MM.1S (cell line): ENCODE measurements at regions not wholly inside any gene's neighbourhood (a gene's known extent, or its start where the extent isn't known, plus 50 kb on each side); places are given as distances from the start of the nearest gene placed in this dataset.

Source experiments
- DNase-seq: peaks from one replicate; pipeline ENCODE4 v3.0.0-alpha.2; 2015
- H2AFZ ChIP-seq: fragments of 300-600 bp; sonication (generic); 2 replicates; pipeline ENCODE4 v1.6.0; 2016; ENCODE audit warnings: antibody characterized with exemption, low read length
- H3F3A ChIP-seq: fragments of 300-600 bp; sonication (generic); 2 replicates; pipeline ENCODE4 v1.6.1; 2016; ENCODE audit warnings: mild to moderate bottlenecking, antibody characterized with exemption, low read length, moderate library complexity, mixed read lengths; ENCODE audit not compliant: insufficient read depth
- H3K27ac ChIP-seq: fragments of 300-600 bp; sonication (generic); 2 replicates; pipeline ENCODE4 v1.5.1; 2016; ENCODE audit warnings: mild to moderate bottlenecking, low read length
- H3K27me3 ChIP-seq: fragments of 300-600 bp; sonication (generic); replicated peaks from 2 replicates; pipeline ENCODE4 v1.6.0; 2016; ENCODE audit warnings: low read length; ENCODE audit not compliant: insufficient read depth
- H3K36me3 ChIP-seq: fragments of 300-600 bp; sonication (generic); replicated peaks from 2 replicates; pipeline ENCODE4 v1.6.1; 2016; ENCODE audit warnings: mild to moderate bottlenecking, low read length, mixed read lengths; ENCODE audit not compliant: insufficient read depth
- H3K4me1 ChIP-seq: fragments of 300-600 bp; sonication (generic); 2 replicates; pipeline ENCODE4 v1.6.1; 2016; ENCODE audit warnings: low read length, mixed read lengths
- H3K4me2 ChIP-seq: fragments of 300-600 bp; sonication (generic); 2 replicates; pipeline ENCODE4 v1.6.0; 2016; ENCODE audit warnings: low read depth, low read length
- H3K4me3 ChIP-seq: fragments of 300-600 bp; sonication (generic); 2 replicates; pipeline ENCODE4 v1.5.1; 2016; ENCODE audit warnings: low read length, mixed read lengths
- H3K79me2 ChIP-seq: fragments of 300-600 bp; sonication (generic); 2 replicates; pipeline ENCODE4 v1.6.1; 2016; ENCODE audit warnings: mixed run types, low read length, mixed read lengths
- H3K9ac ChIP-seq: fragments of 300-600 bp; sonication (generic); 2 replicates; pipeline ENCODE4 v1.6.1; 2016; ENCODE audit warnings: low read length, mixed read lengths
- H3K9me2 ChIP-seq: fragments of 300-600 bp; sonication (generic); replicated peaks from 2 replicates; pipeline ENCODE4 v1.6.1; 2016; ENCODE audit warnings: mild to moderate bottlenecking, low read length, mixed read lengths; ENCODE audit not compliant: insufficient read depth
- H3K9me3 ChIP-seq: fragments of 300-600 bp; sonication (generic); replicated peaks from 2 replicates; pipeline ENCODE4 v1.6.1; 2016; ENCODE audit warnings: mild to moderate bottlenecking, low read length, mixed read lengths; ENCODE audit not compliant: insufficient read depth
- H4K20me1 ChIP-seq: fragments of 300-600 bp; sonication (generic); 2 replicates; pipeline ENCODE4 v1.6.1; 2016; ENCODE audit warnings: mild to moderate bottlenecking, low read length, moderate library complexity, mixed read lengths; ENCODE audit not compliant: insufficient read depth
- CTCF ChIP-seq: fragments of 300-600 bp; sonication (generic); IDR thresholded peaks from 2 replicates; pipeline ENCODE4 v1.5.1; 2016; ENCODE audit warnings: antibody characterized with exemption, low read length, mixed read lengths
- EZH2 ChIP-seq: fragments of 300-600 bp; sonication (generic); optimal IDR thresholded peaks from 2 replicates; pipeline ENCODE3; 2017; ENCODE audit warnings: low read depth, mild to moderate bottlenecking, antibody characterized with exemption, low read length, mixed read lengths
- EZH2phosphoT487 ChIP-seq: fragments of 300-600 bp; sonication (generic); IDR thresholded peaks from 2 replicates; pipeline ENCODE4 v1.6.1; 2018; ENCODE audit warnings: antibody characterized with exemption, low read length

- Histone ChIP-seq H3K4me3 (no peak overlapping the region), H3K4me2 (no peak overlapping the region), H3K9ac (no peak overlapping the region), H3K4me1 (no peaks in the 10 kb centered on the region), H3K27ac (no peak overlapping the region), H3F3A (no peaks in the 10 kb centered on the region), H3K36me3 (no peaks in the 10 kb centered on the region), H4K20me1 (no peaks in the 10 kb centered on the region), H3K9me3 (no peaks in the 10 kb centered on the region), H2AFZ (no peak overlapping the region), H3K27me3 (no peaks in the 10 kb centered on the region), H3K79me2 (no peaks in the 10 kb centered on the region), H3K9me2 (no peaks in the 10 kb centered on the region)
- no peak for DNase-seq
- TF ChIP-seq EZH2phosphoT487: no peak
- no peak for TF ChIP-seq CTCF
- TF ChIP-seq EZH2: no peak
These were observed 72.1 kb upstream of the SEC61G start for GRCh38 chr7:54831046-54831643.

- Histone ChIP-seq H3K36me3 (no peaks in the 10 kb centered on the region), H3K27me3 (no peaks in the 10 kb centered on the region)
- no peak for TF ChIP-seq EZH2phosphoT487
- no peak for TF ChIP-seq CTCF
- no peak for TF ChIP-seq EZH2
These were observed 72.7 kb upstream of the SEC61G start for GRCh38 chr7:54831644-54832095.

GRCh38 chr7:54833001-54833467 is 74.0 kb upstream of the SEC61G start:
- Histone ChIP-seq H4K20me1 (no peaks in the 10 kb centered on the region), H3F3A (no peaks in the 10 kb centered on the region), H3K27ac (no peak overlapping the region), H3K4me2 (no peak overlapping the region), H3K27me3 (no peaks in the 10 kb centered on the region), H3K4me1 (no peaks in the 10 kb centered on the region), H3K36me3 (no peaks in the 10 kb centered on the region), H3K4me3 (no peak overlapping the region), H3K9ac (no peak overlapping the region), H2AFZ (no peak overlapping the region), H3K9me3 (no peaks in the 10 kb centered on the region), H3K9me2 (no peaks in the 10 kb centered on the region), H3K79me2 (no peaks in the 10 kb centered on the region)
- no peak for DNase-seq
- no peak for TF ChIP-seq EZH2
- TF ChIP-seq EZH2phosphoT487: no peak
- TF ChIP-seq CTCF: no peak

More at GRCh38 chr7:54831644-54832095, 72.7 kb upstream of the SEC61G start:
- Histone ChIP-seq H3K9me3 (no peaks in the 10 kb centered on the region), H3K4me1 (no peaks in the 10 kb centered on the region), H3K79me2 (no peaks in the 10 kb centered on the region), H3K9ac (no peak overlapping the region), H3K9me2 (no peaks in the 10 kb centered on the region), H3K4me3 (no peak overlapping the region), H3K4me2 (no peak overlapping the region), H4K20me1 (no peaks in the 10 kb centered on the region), H2AFZ (no peak overlapping the region), H3K27ac (no peak overlapping the region), H3F3A (no peaks in the 10 kb centered on the region)
- DNase-seq: no peak
